SIG-M5 (cell line): ENCODE measurements at regions not wholly inside any gene's neighbourhood (a gene's known extent, or its start where the extent isn't known, plus 50 kb on each side); places are given as distances from the start of the nearest gene placed in this dataset.
A peak's percentile ranks its signal among the peaks of the same experiment; 100 is the strongest.

ENCODE experiments used
- DNase-seq: peaks from one replicate; lab custom pipeline; 2025; lab: John Stamatoyannopoulos, UW

DNA sequence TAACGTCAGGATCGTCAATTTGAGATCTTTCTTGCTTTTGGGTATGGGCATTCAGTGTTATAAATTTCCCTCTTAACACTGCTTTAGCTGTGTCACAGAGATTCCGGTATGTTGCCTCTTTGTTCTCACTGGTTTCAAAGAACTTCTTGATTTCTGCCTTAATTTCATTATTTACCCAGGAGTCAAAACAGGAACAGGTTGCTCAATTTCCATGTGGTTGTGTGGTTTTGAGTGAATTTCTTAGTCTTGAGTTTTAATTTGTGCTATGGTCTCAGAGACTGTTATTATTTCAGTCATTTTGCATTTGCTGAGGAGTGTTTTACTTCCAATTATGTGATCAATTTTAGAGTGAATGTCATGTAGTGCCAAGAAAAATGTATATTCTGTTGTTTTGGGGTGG lies 153.1 kb downstream of the PCDH17 start:
- no peak for DNase-seq

- DNase-seq: no peak
Observed at GRCh38 chr13:57787058-57787791, 155.7 kb downstream of the PCDH17 start.

DNA sequence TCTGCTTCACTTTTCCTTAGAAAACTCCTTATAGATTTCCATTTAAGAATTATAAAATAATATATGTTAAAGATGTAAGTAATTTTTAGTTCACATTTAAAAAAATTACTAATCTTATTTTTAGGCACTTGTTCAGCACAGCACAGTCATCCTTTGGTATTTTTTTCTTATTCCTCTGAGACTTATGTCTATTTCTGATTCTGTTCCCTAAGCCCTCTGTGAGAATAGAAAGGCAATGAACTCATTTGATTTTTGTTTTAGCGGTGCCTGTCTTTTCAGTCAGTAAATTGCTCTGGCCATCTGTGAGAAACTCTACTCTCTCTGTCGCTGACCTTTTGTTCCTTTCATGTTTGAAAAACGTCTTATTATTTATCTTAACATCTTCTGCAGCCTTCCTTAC lies 168.1 kb downstream of the PCDH17 start:
- DNase-seq: no peak

DNA sequence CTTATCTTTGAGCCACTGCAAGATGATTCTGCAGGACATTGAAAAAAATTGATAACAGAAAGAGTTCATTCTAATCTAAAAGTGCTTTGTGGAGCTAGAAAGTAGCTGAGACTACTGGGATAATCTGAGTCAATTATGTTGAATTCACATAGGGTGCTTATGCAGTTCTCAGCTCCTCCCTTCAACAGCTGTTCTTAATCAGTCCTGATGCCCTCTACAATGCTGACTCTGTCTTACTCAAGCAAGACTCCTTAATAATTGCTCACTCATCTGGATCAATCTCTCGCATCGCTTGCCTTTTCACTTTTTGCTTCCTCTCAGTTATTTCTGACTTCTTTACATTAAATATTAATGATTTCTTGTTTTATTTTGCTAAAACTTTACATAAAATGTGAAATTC lies 182.1 kb downstream of the PCDH17 start:
- DNase-seq: no peak

DNA sequence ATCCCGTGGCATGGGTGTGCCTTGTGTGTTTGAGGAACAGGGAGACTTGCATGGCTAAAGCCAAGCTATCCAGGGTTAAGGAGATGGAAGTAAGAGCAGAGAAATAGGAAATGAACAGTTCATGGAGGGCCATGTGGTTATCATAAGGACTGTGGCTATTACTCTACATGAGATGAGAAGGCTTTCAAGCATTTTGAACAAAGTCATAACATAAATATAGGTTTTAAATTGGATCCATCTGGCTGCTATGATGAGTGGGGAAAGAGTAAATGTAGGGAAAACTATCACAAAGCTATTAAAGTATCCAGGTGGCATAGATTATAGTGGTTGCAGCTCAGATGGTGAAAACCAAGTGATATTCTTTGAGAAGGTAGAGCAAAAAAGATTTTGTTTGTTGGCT lies 184.1 kb downstream of the PCDH17 start:
- no peak for DNase-seq

DNA sequence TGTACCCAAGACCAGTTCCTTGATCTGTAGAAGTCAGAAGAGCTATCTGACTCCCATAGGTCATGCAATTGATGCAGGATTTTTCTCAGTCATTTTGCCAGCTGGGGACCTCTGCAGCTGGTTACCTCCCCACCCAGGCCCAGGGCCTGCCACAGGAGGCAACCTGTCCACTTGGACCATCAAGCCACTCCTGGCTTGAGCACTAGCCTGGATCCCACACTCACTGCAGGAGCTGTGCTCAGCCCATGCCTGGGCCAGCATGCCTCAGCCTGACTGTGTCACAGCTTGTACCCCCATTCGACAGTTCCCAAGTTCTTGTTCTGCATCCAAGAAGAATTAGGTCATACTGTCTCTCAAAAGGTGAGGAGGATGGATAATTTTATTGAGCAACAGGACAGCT lies 189.4 kb downstream of the PCDH17 start:
- DNase-seq: no peak

DNA sequence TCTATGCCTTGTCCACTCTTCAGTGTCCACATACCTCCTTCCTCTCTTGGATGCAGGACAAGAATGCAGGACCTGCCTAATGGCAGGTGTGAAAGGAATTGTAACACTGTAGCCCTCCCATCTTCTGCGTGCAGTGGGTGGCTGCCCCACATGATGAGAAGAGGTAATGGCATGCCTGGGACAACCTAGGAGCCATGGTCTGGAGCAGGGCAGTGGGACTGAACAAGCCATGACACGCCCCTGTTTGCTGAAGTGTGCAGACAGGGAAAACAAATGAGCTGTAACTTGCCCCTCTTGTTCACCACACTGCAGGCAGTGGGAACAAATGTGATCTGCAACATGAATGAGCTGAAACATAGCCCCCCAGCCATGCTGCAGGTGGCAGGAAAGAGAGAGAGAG lies 192.2 kb downstream of the PCDH17 start:
- DNase-seq: no peak

- no peak for DNase-seq
Observed at GRCh38 chr13:57824121-57824520, 192.6 kb downstream of the PCDH17 start.

DNA sequence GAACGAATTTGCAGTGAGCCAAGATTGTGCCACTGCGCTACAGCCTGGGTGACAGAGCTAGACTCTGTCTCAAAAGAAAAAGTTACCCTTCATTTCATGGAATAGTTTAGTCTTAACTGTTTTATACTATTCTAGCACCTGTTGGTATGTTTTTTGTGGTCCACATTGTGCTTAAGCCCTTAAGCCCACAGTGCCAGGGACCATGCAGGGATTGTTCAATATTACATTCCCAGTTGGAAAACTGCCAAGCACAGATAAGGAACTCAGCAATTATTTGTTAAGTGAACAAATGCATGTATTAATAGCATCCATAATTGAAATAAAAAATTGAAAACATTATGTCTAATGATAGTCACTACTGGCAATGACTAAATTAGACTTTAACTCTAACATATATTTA lies 193.5 kb downstream of the PCDH17 start:
- DNase-seq: no peak

- no peak for DNase-seq
Observed at GRCh38 chr13:57829496-57829895, 198.0 kb downstream of the PCDH17 start.

- DNase-seq: no peak
Observed at GRCh38 chr13:57832187-57832586, 200.6 kb downstream of the PCDH17 start.

DNA sequence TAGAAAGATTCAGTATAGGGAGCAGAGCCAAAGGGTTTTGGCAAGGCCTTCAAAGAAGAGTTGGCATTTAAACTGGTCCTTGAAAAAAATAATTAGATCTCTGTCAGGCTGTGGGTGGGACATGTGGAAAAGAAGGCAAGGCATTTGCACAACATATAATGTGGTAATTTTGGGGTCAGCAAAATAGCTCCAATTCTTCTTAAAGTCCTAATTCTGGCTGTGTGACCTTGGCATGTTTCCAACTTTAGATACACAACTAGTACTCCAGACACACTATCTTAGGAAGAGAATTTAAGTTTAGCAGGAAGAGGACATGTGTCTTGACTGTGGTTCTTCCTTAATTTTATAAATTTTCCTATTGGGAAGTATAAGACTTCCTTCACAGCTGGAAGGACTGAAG lies 206.3 kb downstream of the PCDH17 start:
- DNase-seq: no peak

- DNase-seq: no peak
Observed at GRCh38 chr13:57843521-57843920, 212.0 kb downstream of the PCDH17 start.

DNA sequence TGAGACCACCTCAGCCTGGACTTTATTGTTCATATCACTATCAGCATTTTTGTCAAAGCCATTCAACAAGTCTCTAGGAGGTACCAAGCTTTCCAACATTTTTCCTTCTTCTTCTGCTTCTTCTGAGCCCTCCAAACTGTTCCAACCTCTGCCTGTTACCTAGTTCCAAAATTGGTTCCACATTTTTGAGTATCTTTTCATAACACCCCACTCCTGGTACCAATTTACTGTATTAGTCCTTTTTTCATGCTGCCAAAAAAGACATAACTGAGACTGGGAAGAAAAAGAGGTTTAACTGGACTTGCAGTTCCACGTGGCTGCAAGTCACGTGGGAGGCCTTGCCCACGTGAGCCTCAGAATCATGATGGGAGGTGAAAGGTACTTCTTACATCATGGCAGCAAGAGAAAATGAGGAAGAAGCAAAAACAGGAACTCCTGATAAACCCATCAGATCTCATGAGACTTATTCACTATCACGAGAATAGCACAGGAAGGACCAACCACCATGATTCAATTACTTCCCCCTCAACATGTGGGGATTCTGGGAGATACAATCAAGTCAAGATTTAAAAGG lies 215.1 kb downstream of the PCDH17 start:
- no peak for DNase-seq

DNA sequence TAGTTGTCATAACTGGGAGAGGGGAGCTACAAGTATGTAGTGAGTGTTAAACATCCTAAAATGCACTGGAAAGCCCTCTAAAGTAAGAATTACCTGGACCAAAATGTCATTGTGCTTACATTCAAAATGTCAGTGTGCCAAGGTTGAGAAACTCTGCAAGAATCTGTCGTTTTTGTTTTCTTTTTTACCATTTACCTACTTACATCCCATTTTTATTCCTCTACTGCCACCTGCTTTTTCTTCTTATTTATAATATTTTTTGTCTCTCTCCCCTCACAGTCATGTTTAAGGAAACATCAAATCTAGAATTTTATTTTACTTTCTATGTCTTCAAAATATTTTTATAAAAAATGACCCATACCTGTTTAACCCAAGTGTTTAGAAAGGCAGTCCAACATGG lies 226.4 kb downstream of the PCDH17 start:
- DNase-seq: no peak

DNA sequence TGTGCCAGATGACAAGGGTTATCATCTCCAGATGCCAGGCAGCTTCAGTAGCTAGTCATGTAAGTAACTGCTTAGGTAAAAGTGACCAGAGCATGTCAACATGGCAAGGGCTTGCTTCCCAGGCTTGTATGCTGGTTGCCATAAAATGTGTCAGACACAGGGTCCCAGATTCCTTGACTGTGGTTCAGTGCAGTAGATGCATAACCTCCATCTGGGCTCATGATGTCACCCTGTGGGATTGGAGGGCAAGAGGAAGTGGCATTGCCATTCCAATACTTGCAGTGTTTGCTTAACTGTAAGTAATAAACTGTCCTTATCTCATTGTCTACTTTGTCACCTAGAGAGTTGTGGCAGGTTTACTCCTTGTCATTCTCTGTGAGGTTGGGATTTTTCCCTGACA lies 226.8 kb downstream of the PCDH17 start:
- DNase-seq: no peak

- no peak for DNase-seq
Observed at GRCh38 chr13:57862879-57863278, 231.3 kb downstream of the PCDH17 start.

DNA sequence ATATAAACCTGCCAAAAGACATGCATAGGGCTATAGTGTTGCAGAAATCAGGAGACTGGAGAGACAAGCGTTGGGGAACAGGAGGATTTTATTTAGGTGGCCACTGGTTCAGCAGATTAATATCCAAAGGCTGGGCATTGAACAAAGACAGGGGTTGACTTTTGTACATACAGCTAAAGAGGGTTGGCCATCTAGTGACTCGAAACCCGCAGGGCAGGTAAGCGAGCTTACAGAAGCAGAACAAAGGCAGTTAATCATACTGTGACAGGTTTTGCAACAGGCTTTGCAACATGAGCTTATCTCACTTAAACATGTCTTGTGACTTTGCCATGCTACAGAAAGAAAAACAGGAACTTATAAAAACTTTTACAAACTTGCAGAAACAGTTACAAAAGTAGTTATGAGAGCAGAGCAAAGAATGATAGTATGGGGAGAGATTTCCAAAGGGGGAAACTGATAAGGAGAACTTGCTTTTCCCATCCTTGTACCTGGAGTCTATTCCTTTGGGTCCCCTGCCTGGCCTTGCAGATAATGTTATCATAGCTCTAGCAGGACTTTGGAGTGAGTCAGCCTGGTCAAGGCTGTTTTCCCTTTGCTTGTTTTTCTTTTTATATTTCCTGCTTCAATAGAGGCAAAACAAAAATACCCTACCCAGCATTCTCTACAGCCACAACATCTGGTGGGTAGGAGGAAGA lies 234.2 kb downstream of the PCDH17 start:
- DNase-seq: peak; percentile 87

- no peak for DNase-seq
Observed at GRCh38 chr13:57874530-57874929, 243.0 kb downstream of the PCDH17 start.

GRCh38 chr13:57877601-57878000 lies 246.1 kb downstream of the PCDH17 start:
- DNase-seq: no peak

- no peak for DNase-seq
Observed at GRCh38 chr13:57878291-57878690, 246.7 kb downstream of the PCDH17 start.

- no peak for DNase-seq
Observed at GRCh38 chr13:57897225-57897624, 265.7 kb downstream of the PCDH17 start.

GRCh38 chr13:57899096-57899495 lies 267.6 kb downstream of the PCDH17 start:
- no peak for DNase-seq
